OCI-LY1 (cell line): ENCODE measurements at regions not wholly inside any gene's neighbourhood (a gene's known extent, or its start where the extent isn't known, plus 50 kb on each side); places are given as distances from the start of the nearest gene placed in this dataset.

ENCODE experiments used
- H2AFZ ChIP-seq: fragments of 200-600 bp; sonication (generic), shearing (Covaris generic); 2 replicates; pipeline ENCODE4 v1.6.0; 2014; ENCODE audit warnings: antibody characterized with exemption, mild to moderate bottlenecking, low read length
- H3F3A ChIP-seq: fragments of 200-600 bp; sonication (generic), shearing (Covaris generic); 2 replicates; pipeline ENCODE4 v1.6.0; 2014; ENCODE audit warnings: mild to moderate bottlenecking, antibody characterized with exemption, low read length, moderate library complexity; ENCODE audit not compliant: insufficient read depth
- H3K27ac ChIP-seq: fragments of 200-600 bp; sonication (generic); 2 replicates; pipeline ENCODE4 v1.5.1; 2014; ENCODE audit warnings: low read length, mixed run types, mild to moderate bottlenecking, low read depth; ENCODE audit not compliant: poor library complexity, severe bottlenecking
- H3K27me3 ChIP-seq: fragments of 200-600 bp; sonication (generic); 2 replicates; pipeline ENCODE4 v1.6.0; 2014; ENCODE audit warnings: antibody characterized with exemption, mild to moderate bottlenecking, low read length, moderate library complexity; ENCODE audit not compliant: insufficient read depth
- H3K36me3 ChIP-seq: fragments of 200-600 bp; sonication (generic); 2 replicates; pipeline ENCODE4 v1.6.1; 2014; ENCODE audit warnings: mild to moderate bottlenecking, antibody characterized with exemption, low read length, moderate library complexity, mixed read lengths; ENCODE audit not compliant: insufficient read depth
- H3K4me1 ChIP-seq: fragments of 200-600 bp; sonication (generic); 2 replicates; pipeline ENCODE4 v1.5.1; 2014; ENCODE audit warnings: mild to moderate bottlenecking, low read length, moderate library complexity; ENCODE audit not compliant: insufficient read depth, severe bottlenecking
- H3K4me2 ChIP-seq: fragments of 200-600 bp; sonication (generic), shearing (Covaris generic); 2 replicates; pipeline ENCODE4 v1.6.1; 2014; ENCODE audit warnings: low read length
- H3K4me3 ChIP-seq: fragments of 200-600 bp; sonication (generic); 2 replicates; pipeline ENCODE4 v1.5.1; 2014; ENCODE audit warnings: low read length, low read depth, mild to moderate bottlenecking, mixed read lengths; ENCODE audit not compliant: poor library complexity, severe bottlenecking
- H3K79me2 ChIP-seq: fragments of 200-600 bp; shearing (Covaris generic); 2 replicates; pipeline ENCODE4 v1.6.1; 2016; ENCODE audit warnings: mixed run types, low read length, mixed read lengths; ENCODE audit not compliant: insufficient read depth
- H3K9ac ChIP-seq: fragments of 200-600 bp; sonication (generic), shearing (Covaris generic); 2 replicates; pipeline ENCODE4 v1.6.1; 2014; ENCODE audit warnings: mild to moderate bottlenecking, low read length, mixed read lengths
- H3K9me2 ChIP-seq: fragments of 200-600 bp; sonication (generic), shearing (Covaris generic); 2 replicates; pipeline ENCODE4 v1.6.1; 2014; ENCODE audit warnings: low read depth, mild to moderate bottlenecking, low read length, mixed read lengths
- H3K9me3 ChIP-seq: fragments of 200-600 bp; shearing (Covaris generic); 2 replicates; pipeline ENCODE4 v1.6.1; 2014; ENCODE audit warnings: low read length, mixed read lengths
- H4K20me1 ChIP-seq: fragments of 200-600 bp; sonication (generic), shearing (Covaris generic); 2 replicates; pipeline ENCODE4 v1.6.0; 2016; ENCODE audit warnings: mild to moderate bottlenecking, low read length; ENCODE audit not compliant: insufficient read depth
- EZH2 ChIP-seq: fragments of 200-600 bp; sonication (generic), shearing (Covaris generic); IDR thresholded peaks from 2 replicates; pipeline ENCODE4 v1.8.0; 2017; ENCODE audit warnings: borderline replicate concordance, mixed run types, mild to moderate bottlenecking, antibody characterized with exemption, low read length, moderate library complexity, mixed read lengths
- TF ChIP-seq, protein P1 (sequence below): fragments of 200-600 bp; sonication (generic), shearing (Covaris generic); IDR thresholded peaks from 2 replicates; pipeline ENCODE4 v1.5.1; 2017; ENCODE audit warnings: mild to moderate bottlenecking, antibody characterized with exemption, low read length, moderate library complexity, mixed read lengths

DNA sequence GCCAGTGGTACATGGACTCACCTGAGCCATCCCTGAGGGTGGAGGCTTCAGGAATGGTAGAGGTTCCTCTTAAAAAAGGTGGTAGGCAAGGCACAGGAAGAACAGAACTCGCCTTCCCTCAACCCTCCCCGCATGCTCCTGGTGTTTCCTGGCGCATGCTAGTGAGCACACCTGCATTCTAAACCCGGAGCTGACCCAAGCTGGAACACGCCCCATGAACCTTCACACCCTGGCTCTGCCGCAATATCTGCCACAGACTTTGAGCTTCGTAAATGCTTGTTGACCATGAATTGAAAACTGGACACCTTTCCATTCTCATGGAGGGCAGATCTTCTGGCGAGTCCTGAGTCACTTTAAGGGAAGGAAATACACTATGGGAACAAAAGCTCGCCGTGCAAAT is 601.3 kb upstream of the RAB6C start:
- Histone ChIP-seq H3F3A (no peaks in the 10 kb centered on the region), H3K27me3 (no peaks in the 10 kb centered on the region), H3K9me2 (no peaks in the 10 kb centered on the region), H3K4me2 (no peak overlapping the region), H3K9me3 (no peaks in the 10 kb centered on the region), H3K79me2 (no peaks in the 10 kb centered on the region), H3K9ac (no peak overlapping the region), H4K20me1 (no peaks in the 10 kb centered on the region), H3K36me3 (no peaks in the 10 kb centered on the region), H3K4me1 (no peaks in the 10 kb centered on the region), H2AFZ (no peak overlapping the region), H3K4me3 (no peak overlapping the region), H3K27ac (no peak overlapping the region)
- TF ChIP-seq, protein P1, sequence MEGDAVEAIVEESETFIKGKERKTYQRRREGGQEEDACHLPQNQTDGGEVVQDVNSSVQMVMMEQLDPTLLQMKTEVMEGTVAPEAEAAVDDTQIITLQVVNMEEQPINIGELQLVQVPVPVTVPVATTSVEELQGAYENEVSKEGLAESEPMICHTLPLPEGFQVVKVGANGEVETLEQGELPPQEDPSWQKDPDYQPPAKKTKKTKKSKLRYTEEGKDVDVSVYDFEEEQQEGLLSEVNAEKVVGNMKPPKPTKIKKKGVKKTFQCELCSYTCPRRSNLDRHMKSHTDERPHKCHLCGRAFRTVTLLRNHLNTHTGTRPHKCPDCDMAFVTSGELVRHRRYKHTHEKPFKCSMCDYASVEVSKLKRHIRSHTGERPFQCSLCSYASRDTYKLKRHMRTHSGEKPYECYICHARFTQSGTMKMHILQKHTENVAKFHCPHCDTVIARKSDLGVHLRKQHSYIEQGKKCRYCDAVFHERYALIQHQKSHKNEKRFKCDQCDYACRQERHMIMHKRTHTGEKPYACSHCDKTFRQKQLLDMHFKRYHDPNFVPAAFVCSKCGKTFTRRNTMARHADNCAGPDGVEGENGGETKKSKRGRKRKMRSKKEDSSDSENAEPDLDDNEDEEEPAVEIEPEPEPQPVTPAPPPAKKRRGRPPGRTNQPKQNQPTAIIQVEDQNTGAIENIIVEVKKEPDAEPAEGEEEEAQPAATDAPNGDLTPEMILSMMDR = no peak
- no peak for TF ChIP-seq EZH2

DNA sequence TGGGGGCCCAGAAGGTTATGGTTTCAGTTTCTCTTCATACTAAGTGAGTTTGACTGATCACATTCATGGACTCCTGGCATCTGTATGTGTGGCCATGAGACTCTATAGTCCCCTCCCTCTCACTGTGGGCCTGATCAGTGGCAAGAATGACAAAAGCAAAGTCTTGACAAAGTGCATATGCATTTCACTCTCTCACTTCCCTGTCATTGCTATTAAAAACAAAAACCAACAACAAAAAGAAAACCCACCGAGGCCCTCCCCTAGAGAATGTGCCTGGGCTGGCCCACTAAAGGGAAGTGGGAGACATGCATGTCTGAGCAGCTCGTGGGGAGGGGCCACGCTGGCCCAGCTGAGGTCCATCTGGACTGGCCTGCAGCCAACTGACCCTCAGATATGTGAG is 600.1 kb upstream of the RAB6C start:
- Histone ChIP-seq H3K4me1 (no peaks in the 10 kb centered on the region), H3K9me2 (no peaks in the 10 kb centered on the region), H3K27me3 (no peaks in the 10 kb centered on the region), H4K20me1 (no peaks in the 10 kb centered on the region), H2AFZ (no peak overlapping the region), H3K27ac (no peak overlapping the region), H3K79me2 (no peaks in the 10 kb centered on the region), H3K9me3 (no peaks in the 10 kb centered on the region), H3K4me3 (no peak overlapping the region), H3K36me3 (no peaks in the 10 kb centered on the region), H3F3A (no peaks in the 10 kb centered on the region), H3K4me2 (no peak overlapping the region), H3K9ac (no peak overlapping the region)
- no peak for TF ChIP-seq EZH2
- TF ChIP-seq, protein P1 = no peak

DNA sequence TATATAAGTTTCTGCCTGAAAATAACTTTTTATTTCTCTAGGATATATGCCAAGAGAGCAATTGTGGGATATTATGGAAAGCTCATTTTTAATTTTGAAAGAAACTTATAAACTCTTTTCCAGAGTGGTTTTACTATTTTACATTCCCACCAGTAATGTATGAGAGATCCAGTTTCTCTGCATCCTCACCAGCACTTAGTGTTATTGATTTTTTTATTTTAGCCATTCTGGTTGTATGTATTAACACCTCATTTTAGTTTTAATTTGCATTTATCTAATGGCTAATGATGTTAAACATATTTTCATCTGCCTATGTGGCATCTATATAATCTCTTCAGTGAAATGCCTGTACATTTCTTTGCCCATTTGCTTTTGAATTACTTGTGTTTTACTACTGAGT is 597.7 kb upstream of the RAB6C start:
- Histone ChIP-seq H4K20me1 (no peaks in the 10 kb centered on the region), H3K4me2 (no peak overlapping the region), H3K27me3 (no peaks in the 10 kb centered on the region)

More for the DNA sequence above, 597.7 kb upstream of the RAB6C start:
- Histone ChIP-seq H3K4me1 (no peaks in the 10 kb centered on the region), H2AFZ (no peak overlapping the region), H3K4me3 (no peak overlapping the region), H3K9ac (no peak overlapping the region), H3F3A (no peaks in the 10 kb centered on the region), H3K79me2 (no peaks in the 10 kb centered on the region), H3K27ac (no peak overlapping the region), H3K9me3 (no peaks in the 10 kb centered on the region), H3K9me2 (no peaks in the 10 kb centered on the region), H3K36me3 (no peaks in the 10 kb centered on the region)
- TF ChIP-seq EZH2 = no peak
- TF ChIP-seq, protein P1 = no peak
